B cell (primary cell): ENCODE measurements at regions not wholly inside any gene's neighbourhood (a gene's known extent, or its start where the extent isn't known, plus 50 kb on each side); places are given as distances from the start of the nearest gene placed in this dataset.

ENCODE experiments used
- ATAC-seq: fragments of 200-7000 bp; cut with Tn5 transposase; one replicate; pipeline ENCODE4 v1.10.0; 2021; ENCODE audit warnings: low read depth, mild to moderate bottlenecking, moderate number of reproducible peaks, moderate library complexity
- CTCF ChIA-PET: fragments of 350-600 bp; sonication (Branson Sonifier 250); formaldehyde crosslinking; loops from one replicate; lab custom pipeline; 2021; ENCODE audit warnings: antibody characterized with exemption, inconsistent platforms; lab: Charles Lee
- POLR2A ChIA-PET: fragments of 350-600 bp; sonication (Branson Sonifier 250); formaldehyde crosslinking; loops from one replicate; lab custom pipeline; 2021; ENCODE audit warnings: antibody characterized with exemption; lab: Charles Lee
- DNase-seq: peaks from one replicate; pipeline ENCODE4 v3.0.0; 2013
- H2AFZ ChIP-seq: 2 replicates; pipeline ENCODE4 v1.6.1; 2012; ENCODE audit warnings: mild to moderate bottlenecking, low read depth, low read length; ENCODE audit not compliant: insufficient read depth, poor library complexity, severe bottlenecking
- H3K27ac ChIP-seq, 2 donors: 1 replicate in 1 of 2; 2 replicates in 1 of 2; pipeline ENCODE4 v1.5.1; 2012 to 2013; ENCODE audit warnings: low read length in 2 of 2, mild to moderate bottlenecking in 2 of 2, moderate library complexity in 1 of 2
- H3K27me3 ChIP-seq, 4 experiments: fragments of 200-600 bp in 1 of 4; sonication (generic) in 1 of 4; replicated peaks in 1 of 4; 1 replicate in 2 of 4; 2 replicates in 2 of 4; pipeline versions ENCODE4 v1.6.1 to v1.7.0; 2013 to 2016; ENCODE audit warnings: low read length in 3 of 4, mild to moderate bottlenecking in 2 of 4, mixed read lengths in 1 of 4, moderate library complexity in 1 of 4; ENCODE audit not compliant: insufficient read depth in 4 of 4, control insufficient read depth in 3 of 4; ENCODE audit errors: control extremely low read depth in 1 of 4
- H3K36me3 ChIP-seq, 2 experiments: replicated peaks in 1 of 2; 1 replicate in 1 of 2; 2 replicates in 1 of 2; pipeline versions ENCODE4 v1.6.1 to v1.7.1; 2013; ENCODE audit warnings: low read length in 1 of 2; ENCODE audit not compliant: insufficient read depth in 2 of 2, control insufficient read depth in 1 of 2; ENCODE audit errors: control extremely low read depth in 1 of 2, extremely low read depth in 1 of 2
- H3K4me1 ChIP-seq, 2 donors: fragments of 200-600 bp in 1 of 2; sonication (generic) in 1 of 2; 1 replicate in 1 of 2; 2 replicates in 1 of 2; pipeline versions ENCODE4 v1.5.1 to v1.6.1; 2013 to 2017; ENCODE audit warnings: low read length in 2 of 2; ENCODE audit not compliant: control insufficient read depth in 2 of 2, insufficient read depth in 2 of 2
- H3K4me2 ChIP-seq: replicated peaks from 2 replicates; pipeline ENCODE3; 2012; ENCODE audit warnings: mild to moderate bottlenecking, low read depth, low read length; ENCODE audit not compliant: poor library complexity, severe bottlenecking
- H3K4me3 ChIP-seq, 5 experiments: fragments of 200-600 bp in 1 of 5; sonication (generic) in 1 of 5; 1 replicate in 3 of 5; 2 replicates in 2 of 5; pipeline versions ENCODE4 v1.5.1 to v1.7.0; 2011 to 2016; ENCODE audit warnings: low read length in 4 of 5, mild to moderate bottlenecking in 4 of 5, low read depth in 2 of 5, control low read depth in 1 of 5, moderate library complexity in 1 of 5; ENCODE audit not compliant: insufficient read depth in 1 of 5; ENCODE audit errors: control extremely low read depth in 1 of 5, extremely low read depth in 1 of 5
- H3K79me2 ChIP-seq: fragments of 200-600 bp; sonication (generic); one replicate; pipeline ENCODE4 v1.6.0; 2016; ENCODE audit warnings: low read length; ENCODE audit not compliant: control insufficient read depth, insufficient read depth
- H3K9ac ChIP-seq: fragments of 200-600 bp; sonication (generic); 2 replicates; pipeline ENCODE4 v1.6.1; 2017; ENCODE audit warnings: mild to moderate bottlenecking, low read length, moderate library complexity
- H3K9me3 ChIP-seq, 3 donors: one replicate each; pipeline versions ENCODE4 v1.6.1 to v1.7.1; 2013; ENCODE audit warnings: low read length in 2 of 3; ENCODE audit not compliant: control insufficient read depth in 2 of 3, insufficient read depth in 1 of 3; ENCODE audit errors: control extremely low read depth in 1 of 3
- H4K20me1 ChIP-seq: 2 replicates; pipeline ENCODE4 v1.6.0; 2012; ENCODE audit warnings: mild to moderate bottlenecking, low read length; ENCODE audit not compliant: insufficient read depth, control insufficient read depth, poor library complexity, severe bottlenecking
- H3K27ac Mint-ChIP-seq: one replicate; pipeline ENCODE4 v1.8.0; 2021; ENCODE audit warnings: mixed read lengths
- H3K27me3 Mint-ChIP-seq: one replicate; pipeline ENCODE4 v1.8.0; 2021; ENCODE audit warnings: mixed read lengths
- H3K4me1 Mint-ChIP-seq: one replicate; pipeline ENCODE4 v1.8.0; 2021; ENCODE audit warnings: mixed read lengths
- H3K4me3 Mint-ChIP-seq: one replicate; pipeline ENCODE4 v1.8.0; 2021; ENCODE audit warnings: mixed read lengths
- H3K9me3 Mint-ChIP-seq: one replicate; pipeline ENCODE4 v1.8.0; 2022; ENCODE audit warnings: mixed read lengths; ENCODE audit not compliant: insufficient read depth
- CTCF ChIP-seq: fragments of 200-600 bp; IDR thresholded peaks from one replicate; pipeline ENCODE4 v1.8.0; 2022; ENCODE audit warnings: antibody characterized with exemption, mild to moderate bottlenecking
- EZH2 ChIP-seq: IDR thresholded peaks from 2 replicates; pipeline ENCODE4 v1.6.1; 2012; ENCODE audit warnings: borderline replicate concordance, low read depth, mild to moderate bottlenecking, moderate library complexity, low read length; ENCODE audit not compliant: insufficient read depth, poor library complexity, severe bottlenecking
- WGBS: methylation state at CpG from one replicate; pipeline ENCODE4 v1.1.5; 2013; ENCODE audit warnings: missing lambda C conversion rate; ENCODE audit not compliant: insufficient coverage; 5-methylcytosine and 5-hydroxymethylcytosine counted together
- intact Hi-C: fragments of 100-400 bp; cut with micrococcal nuclease; formaldehyde crosslinking; loops from one replicate; pipeline ENCODE4 v1.10.0; 2022

DNA sequence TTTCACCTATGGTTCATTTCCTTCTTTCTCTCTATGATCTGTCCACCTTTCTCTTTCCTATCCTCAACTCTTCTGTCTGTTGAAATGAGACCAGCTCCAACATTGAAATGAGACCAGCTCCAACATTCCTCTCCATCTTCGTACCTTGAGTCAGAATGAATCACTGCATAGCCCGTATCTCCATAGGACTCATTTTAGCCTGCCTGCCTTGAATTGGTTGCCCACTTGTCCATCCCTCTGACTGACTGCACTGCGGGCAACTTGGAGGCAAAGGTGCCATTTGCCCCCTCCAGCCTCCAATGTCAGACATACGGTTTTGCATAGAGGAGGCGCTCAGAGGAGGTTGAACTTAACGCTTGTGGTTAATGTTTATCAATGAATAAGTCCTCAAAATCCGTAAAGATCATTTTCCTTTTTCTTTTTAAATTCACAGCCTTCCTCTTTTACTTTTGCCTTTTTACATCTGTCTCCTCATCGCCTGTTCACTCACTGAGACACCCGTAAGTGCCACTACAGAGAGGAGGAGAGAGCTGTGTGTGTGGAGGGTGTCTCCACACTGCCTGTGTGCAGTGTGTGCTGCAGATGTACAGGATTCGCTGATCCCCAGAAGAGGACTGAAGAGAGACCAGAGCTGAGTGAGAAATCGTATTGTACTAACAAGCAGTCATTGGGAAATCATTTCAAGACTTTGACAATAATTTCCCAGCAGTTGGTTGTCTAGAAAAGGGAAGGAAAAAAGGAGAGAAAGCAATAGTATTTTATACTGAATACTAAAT lies 579.6 kb upstream of the MAP3K7 start:
- Mint-ChIP-seq H3K4me1 (no peaks in the 10 kb centered on the region), H3K27me3 (no peaks in the 10 kb centered on the region), H3K27ac (no peak overlapping the region), H3K9me3 (no peaks in the 10 kb centered on the region), H3K4me3 (no peak overlapping the region)
- H3K9ac ChIP-seq: no peak overlapping the region
- no peak for ATAC-seq
- intact Hi-C loops: no loop called here
- H3K4me1 ChIP-seq: no peaks in the 10 kb centered on the region
- H4K20me1 ChIP-seq: no peaks in the 10 kb centered on the region
- H3K79me2 ChIP-seq: no peaks in the 10 kb centered on the region
- no peak overlapping the region for H3K27ac ChIP-seq
- H3K36me3 ChIP-seq: no peaks in the 10 kb centered on the region
- H3K9me3 ChIP-seq: no peaks in the 10 kb centered on the region
- no peaks in the 10 kb centered on the region for H3K27me3 ChIP-seq
- no peak for DNase-seq
- H3K4me3 ChIP-seq: no peak overlapping the region
- H2AFZ ChIP-seq: no peak overlapping the region
- H3K4me2 ChIP-seq: no peak overlapping the region
- CTCF ChIA-PET: no interaction called here
- TF ChIP-seq EZH2 (no peak), CTCF (no peak)
- POLR2A ChIA-PET: no interaction called here
- 95% methylated on average over 4 of the region's 11 CpGs for WGBS

DNA sequence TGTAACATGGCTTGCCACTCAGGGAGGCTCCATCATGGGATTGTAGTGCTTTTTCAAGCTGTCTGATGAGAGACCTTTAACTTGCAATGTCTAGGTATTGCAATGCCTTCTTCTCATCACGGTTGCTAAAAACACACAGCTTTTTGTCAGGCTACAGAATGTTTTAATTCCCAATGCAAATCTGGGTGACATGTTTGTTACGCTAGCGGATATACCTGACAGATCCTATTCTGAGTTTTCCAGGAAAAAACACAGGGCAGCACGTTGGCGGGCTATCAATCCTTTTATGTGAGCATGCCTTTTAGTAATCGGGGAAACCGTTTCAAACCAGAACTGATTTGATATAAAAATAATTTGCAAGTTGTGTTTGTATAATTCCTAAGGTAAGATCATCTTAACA lies 577.2 kb upstream of the MAP3K7 start:
- H3K4me1 ChIP-seq: no peaks in the 10 kb centered on the region
- no peak for ATAC-seq
- intact Hi-C loops: no loop called here
- no peaks in the 10 kb centered on the region for H3K36me3 ChIP-seq
- no peak overlapping the region for H3K27ac Mint-ChIP-seq
- H3K27ac ChIP-seq: no peak overlapping the region
- no peaks in the 10 kb centered on the region for H4K20me1 ChIP-seq
- ChIA-PET POLR2A (no interaction called here), CTCF (no interaction called here)
- no peak overlapping the region for H3K4me3 Mint-ChIP-seq
- DNase-seq: no peak
- H3K27me3 ChIP-seq: no peaks in the 10 kb centered on the region
- no peaks in the 10 kb centered on the region for H3K27me3 Mint-ChIP-seq
- H3K4me3 ChIP-seq: no peak overlapping the region
- TF ChIP-seq EZH2 (no peak), CTCF (no peak)
- no peak overlapping the region for H3K4me2 ChIP-seq
- H3K9me3 Mint-ChIP-seq: no peaks in the 10 kb centered on the region
- no peaks in the 10 kb centered on the region for H3K4me1 Mint-ChIP-seq
- H2AFZ ChIP-seq: no peak overlapping the region
- H3K79me2 ChIP-seq: no peaks in the 10 kb centered on the region
- WGBS: 98% methylated on average over 5 of the region's 7 CpGs
- H3K9ac ChIP-seq: no peak overlapping the region
- no peaks in the 10 kb centered on the region for H3K9me3 ChIP-seq
